ENCODE measurements at regions not wholly inside any gene's neighbourhood (a gene's known extent, or its start where the extent isn't known, plus 50 kb on each side); places are given as distances from the start of the nearest gene placed in this dataset.

- DNase-seq = no peak
These were observed 143.3 kb downstream of the RRAGC start for GRCh38 chr1:38716229-38716628.

- DNase-seq = no peak
These were observed 144.2 kb downstream of the RRAGC start for GRCh38 chr1:38715415-38715814.

- DNase-seq = no peak
These were observed 147.5 kb downstream of the RRAGC start for GRCh38 chr1:38712046-38712445.

- DNase-seq = no peak
These were observed 150.8 kb downstream of the RRAGC start for GRCh38 chr1:38708701-38709258.

- DNase-seq = no peak
These were observed 158.5 kb downstream of the RRAGC start for GRCh38 chr1:38701088-38701487.

GRCh38 chr1:38700077-38700470 is 159.5 kb downstream of the RRAGC start:
- no peak for DNase-seq

- no peak for DNase-seq
These were observed 160.1 kb downstream of the RRAGC start for GRCh38 chr1:38699330-38700076.

- DNase-seq = no peak
These were observed 162.2 kb downstream of the RRAGC start for GRCh38 chr1:38697387-38697786.

GRCh38 chr1:38696371-38696770 is 163.2 kb downstream of the RRAGC start:
- no peak for DNase-seq

GRCh38 chr1:38693759-38694158 is 165.8 kb downstream of the RRAGC start:
- no peak for DNase-seq

GRCh38 chr1:38693031-38693430 is 166.5 kb downstream of the RRAGC start:
- DNase-seq = no peak

- DNase-seq = no peak
These were observed 168.7 kb downstream of the RRAGC start for GRCh38 chr1:38690790-38691449.

- no peak for DNase-seq
These were observed 172.7 kb downstream of the RRAGC start for GRCh38 chr1:38686927-38687255.

- DNase-seq = no peak
These were observed 173.2 kb downstream of the RRAGC start for GRCh38 chr1:38686167-38686926.

GRCh38 chr1:38685388-38685787 is 174.2 kb downstream of the RRAGC start:
- DNase-seq = no peak

GRCh38 chr1:38680801-38681510 is 178.6 kb downstream of the RRAGC start:
- no peak for DNase-seq

- DNase-seq = no peak
These were observed 181.8 kb downstream of the RRAGC start for GRCh38 chr1:38677756-38678155.

- DNase-seq = no peak
These were observed 182.3 kb downstream of the RRAGC start for GRCh38 chr1:38677311-38677710.

GRCh38 chr1:38672692-38673091 is 186.9 kb downstream of the RRAGC start:
- DNase-seq = no peak

- no peak for DNase-seq
These were observed 188.4 kb downstream of the RRAGC start for GRCh38 chr1:38671221-38671620.

- no peak for DNase-seq
These were observed 188.9 kb downstream of the RRAGC start for GRCh38 chr1:38670544-38671122.

GRCh38 chr1:38667626-38668025 is 191.9 kb downstream of the RRAGC start:
- no peak for DNase-seq

- no peak for DNase-seq
These were observed 197.4 kb downstream of the RRAGC start for GRCh38 chr1:38662126-38662525.
